Superior temporal gyrus (tissue), 1 donor: ENCODE measurements at regions not wholly inside any gene's neighbourhood (a gene's known extent, or its start where the extent isn't known, plus 50 kb on each side); places are given as distances from the start of the nearest gene placed in this dataset.
"Not testable (repeated sequence)": the region's sequence is repeated elsewhere in the genome, so short reads cannot be mapped to it uniquely, and the experiment has no call there.

Experiments used
- DNase-seq: peaks from one replicate; pipeline ENCODE4 v3.0.0-alpha.2; 2016; ENCODE audit errors: extremely low spot score

DNA sequence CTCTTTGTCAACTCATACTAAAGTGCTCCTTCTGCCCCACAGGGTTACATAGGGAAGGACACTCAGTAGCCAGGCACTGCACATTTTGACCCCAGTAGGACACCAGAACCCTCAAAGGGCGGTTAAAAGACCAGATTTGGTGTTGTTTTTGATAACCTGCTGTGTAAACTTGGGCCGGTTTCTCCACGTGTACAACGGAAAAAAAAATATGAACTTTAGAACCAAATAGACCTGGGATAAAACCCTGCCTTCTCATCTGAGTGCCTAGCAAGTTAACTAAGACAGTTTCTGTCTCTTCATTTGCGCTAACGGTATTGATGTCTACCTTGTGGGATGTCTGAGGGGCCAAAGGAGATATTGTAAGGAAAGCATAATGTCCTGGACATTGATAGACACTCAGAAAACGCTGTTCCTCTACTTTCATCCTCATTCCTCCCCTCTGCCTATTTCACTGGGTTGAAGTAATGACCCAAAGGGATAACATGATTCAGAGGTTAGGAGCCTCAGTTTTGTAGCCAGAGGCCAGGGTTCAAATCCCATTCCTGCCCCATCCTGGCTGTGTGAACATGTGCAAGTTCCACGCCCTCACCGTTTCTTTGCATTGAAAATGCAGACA, 155.9 kb upstream of the LPP start:
- DNase-seq = no peak

DNA sequence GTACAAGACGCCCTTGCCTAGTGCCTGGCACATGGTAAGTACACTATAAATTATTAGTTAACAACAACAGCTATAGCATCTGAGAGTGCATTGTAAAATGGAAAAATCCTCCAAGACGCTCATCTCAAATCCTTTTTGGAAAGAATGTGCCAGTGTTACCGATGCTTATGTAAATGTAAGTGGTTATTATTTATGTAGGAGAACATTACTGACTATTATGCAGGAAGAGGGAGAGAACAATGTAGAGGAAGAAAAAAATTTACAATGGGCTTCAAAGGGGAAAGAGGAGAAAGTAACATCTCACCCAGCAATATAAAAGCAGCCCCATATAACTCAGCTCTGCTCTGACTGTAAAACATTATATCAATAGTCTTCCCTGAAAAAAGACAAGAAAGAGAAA, 155.3 kb upstream of the LPP start:
- DNase-seq = no peak

- no peak for DNase-seq
Measured at GRCh38 chr3:187999821-188000220, 154.1 kb upstream of the LPP start.

- no peak for DNase-seq
Measured at GRCh38 chr3:188000361-188000861, 153.5 kb upstream of the LPP start.

- no peak for DNase-seq
Measured at GRCh38 chr3:188001093-188001492, 152.9 kb upstream of the LPP start.

DNA sequence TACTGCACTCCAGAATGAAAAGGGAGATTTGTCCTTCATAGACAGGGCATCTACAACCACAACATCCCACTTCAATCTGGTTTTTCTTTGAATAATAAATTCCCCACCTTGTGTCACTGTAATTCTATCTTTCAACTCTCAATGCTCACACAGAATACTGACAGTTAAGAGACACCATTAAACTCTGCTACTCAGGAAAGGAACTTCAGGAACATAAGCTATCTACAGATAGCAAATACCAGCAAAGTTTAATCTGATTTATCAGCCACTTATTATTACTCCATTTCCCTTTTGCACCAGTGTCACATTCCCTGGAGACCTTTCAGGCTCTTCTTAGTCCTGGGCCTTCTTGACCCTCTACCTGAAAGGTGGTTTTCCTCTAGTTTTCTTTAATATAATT, 152.0 kb upstream of the LPP start:
- no peak for DNase-seq

DNA sequence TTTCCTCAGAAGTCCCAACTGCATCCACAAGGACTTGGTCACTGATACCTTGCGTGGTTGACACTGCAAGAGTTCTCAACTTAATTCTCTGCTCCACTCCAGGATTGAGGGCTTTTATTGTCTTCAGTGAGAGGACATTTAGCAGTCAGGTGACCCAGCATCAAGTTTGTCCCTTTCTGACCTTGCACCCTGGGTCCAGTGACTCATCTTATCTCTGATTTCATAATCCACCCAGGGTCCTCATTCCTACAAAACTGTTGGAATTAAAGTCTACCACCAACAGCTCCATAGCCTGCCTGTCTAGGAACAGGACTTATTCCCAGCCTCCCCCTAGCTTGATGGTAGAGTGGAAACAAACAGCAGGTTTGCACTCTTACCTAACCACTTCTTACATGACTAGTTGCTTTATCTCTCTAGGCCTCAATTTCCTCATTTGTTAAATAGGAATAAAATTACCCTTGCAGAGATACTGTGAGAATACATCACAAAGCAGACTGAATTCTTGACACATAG, 151.3 kb upstream of the LPP start:
- DNase-seq = no peak

GRCh38 chr3:188003188-188004171, 150.5 kb upstream of the LPP start:
- no peak for DNase-seq

- DNase-seq = peak; percentile 25
Measured at GRCh38 chr3:188006726-188007393, 147.1 kb upstream of the LPP start.

- no peak for DNase-seq
Measured at GRCh38 chr3:188007897-188008296, 146.1 kb upstream of the LPP start.

DNA sequence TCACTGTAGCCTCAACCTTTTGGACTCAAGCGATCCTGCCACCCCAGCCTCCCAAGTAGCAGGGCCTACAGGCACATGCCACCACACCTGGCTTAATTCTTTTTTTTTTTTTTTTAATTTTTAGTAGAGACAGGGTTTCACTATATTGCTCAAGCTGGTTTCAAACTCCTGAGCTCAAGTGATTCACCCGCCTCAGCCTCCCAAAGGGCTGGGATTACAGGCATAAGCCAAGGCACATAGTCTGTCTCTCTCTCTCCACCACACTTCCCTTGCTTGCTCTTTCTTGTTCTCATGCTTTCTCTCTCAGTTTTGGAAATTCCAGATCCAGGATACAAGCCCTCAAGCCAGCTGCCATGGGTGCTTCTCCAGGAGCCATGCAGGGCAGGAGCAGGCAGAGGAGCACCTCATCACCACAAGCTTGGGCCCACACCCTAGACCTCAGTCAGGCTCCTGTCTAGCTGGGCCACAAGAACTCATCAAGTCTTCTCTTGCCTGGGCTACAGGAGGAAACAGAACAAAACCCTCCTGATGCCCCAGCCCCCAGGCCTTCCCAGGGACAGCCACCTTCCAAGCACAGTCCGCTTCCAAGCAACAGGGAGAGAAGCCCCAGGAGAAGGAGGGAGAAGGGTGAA, 145.3 kb upstream of the LPP start:
- DNase-seq = no peak

GRCh38 chr3:188010478-188010877, 143.5 kb upstream of the LPP start:
- no peak for DNase-seq

DNA sequence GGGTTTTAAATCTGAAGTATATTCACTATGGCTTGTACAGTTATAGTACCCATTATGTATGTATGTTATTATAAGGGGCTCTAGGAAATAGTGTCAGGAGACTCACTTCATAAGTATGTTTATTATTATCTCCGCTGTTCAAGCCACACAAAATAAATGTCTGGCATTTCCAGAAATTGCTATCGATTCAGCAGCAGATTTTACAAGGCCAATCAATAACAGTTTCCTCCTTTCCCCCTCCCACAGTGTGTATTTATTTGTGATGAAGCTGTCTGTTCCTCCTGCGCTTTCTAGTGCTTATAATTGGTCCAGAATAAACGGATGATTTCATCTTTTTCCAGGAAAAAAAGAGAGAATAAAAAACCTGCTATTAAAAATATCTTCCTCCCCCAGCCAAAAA, 134.2 kb upstream of the LPP start:
- no peak for DNase-seq

- DNase-seq = no peak
Measured at GRCh38 chr3:188021041-188021440, 132.9 kb upstream of the LPP start.

DNA sequence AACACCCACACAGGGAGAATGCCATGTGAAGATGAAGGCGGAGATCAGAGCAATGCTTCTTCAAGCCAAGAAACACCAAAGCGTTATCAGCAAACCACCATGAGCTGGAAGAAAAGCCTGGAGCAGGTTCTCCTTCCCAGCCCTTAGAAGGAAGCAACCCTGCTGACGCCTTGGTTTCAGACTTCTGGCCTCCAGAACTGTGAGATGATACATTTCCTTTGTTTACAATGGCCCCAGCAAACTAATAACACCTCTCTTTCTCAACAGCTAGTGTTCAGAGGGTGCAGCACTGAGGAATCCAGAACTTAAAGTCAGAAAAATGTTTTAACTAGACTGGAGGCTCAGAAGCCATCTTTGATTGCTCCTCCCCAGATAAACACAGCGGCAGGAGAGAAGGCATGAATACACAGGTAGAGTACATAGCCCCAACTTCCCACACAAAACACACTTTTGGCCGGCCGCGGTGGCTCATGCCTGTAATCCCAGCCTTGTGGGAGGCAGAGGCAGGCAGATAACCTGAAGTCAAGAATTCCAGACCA, 132.4 kb upstream of the LPP start:
- no peak for DNase-seq

DNA sequence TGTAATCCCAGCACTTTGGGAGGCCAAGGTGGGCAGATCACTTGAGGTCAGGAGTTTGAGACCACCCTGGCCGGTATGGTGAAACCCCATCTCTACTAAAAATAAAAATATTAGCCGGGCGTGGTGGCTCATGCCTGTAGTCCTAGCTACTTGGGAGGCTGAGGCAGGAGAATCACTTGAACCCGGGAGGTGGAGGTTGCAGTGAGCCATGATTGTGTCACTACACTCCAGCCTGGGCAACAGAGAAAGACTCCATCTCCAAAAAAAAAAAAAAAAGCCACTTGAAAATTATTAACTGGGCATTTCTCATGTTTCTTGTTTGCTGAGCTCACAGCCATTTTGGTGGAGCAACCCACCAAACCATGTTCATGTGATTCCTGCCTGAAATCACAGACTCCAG, 131.1 kb upstream of the LPP start:
- not testable (repeated sequence) for DNase-seq

- no peak for DNase-seq
Measured at GRCh38 chr3:188025555-188025954, 128.4 kb upstream of the LPP start.

GRCh38 chr3:188026191-188026968, 127.6 kb upstream of the LPP start:
- no peak for DNase-seq

DNA sequence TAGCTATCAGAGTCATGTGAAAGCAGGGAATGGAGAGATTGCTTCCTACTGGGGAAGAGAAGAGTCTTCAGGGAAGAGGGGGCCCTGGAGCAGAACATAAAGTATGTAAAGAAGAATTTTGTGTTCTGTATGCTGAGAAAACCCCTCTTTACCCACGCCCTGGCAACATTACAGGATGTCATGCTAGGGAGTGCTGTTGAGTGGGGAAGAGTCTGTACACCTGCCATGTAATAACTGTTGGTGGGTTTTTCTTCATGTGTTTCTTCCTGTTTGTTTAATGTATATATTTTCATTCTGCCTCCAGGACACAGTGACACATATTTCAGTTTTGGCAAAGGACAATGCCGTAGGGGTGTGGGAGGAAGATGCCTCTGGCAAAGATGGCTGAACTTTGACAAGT, 122.8 kb upstream of the LPP start:
- no peak for DNase-seq

- no peak for DNase-seq
Measured at GRCh38 chr3:188034989-188035388, 119.0 kb upstream of the LPP start.
